Left ventricle myocardium inferior (tissue), 1 donor: ENCODE measurements at regions not wholly inside any gene's neighbourhood (a gene's known extent, or its start where the extent isn't known, plus 50 kb on each side); places are given as distances from the start of the nearest gene placed in this dataset.

Source experiments
- DNase-seq: peaks from one replicate; pipeline ENCODE4 v3.0.0-alpha.2; 2020
- H3K27ac ChIP-seq: fragments of 200-600 bp; replicated peaks from 2 replicates; pipeline ENCODE4 v1.8.0; 2021
- H3K27me3 ChIP-seq: fragments of 200-600 bp; 2 replicates; pipeline ENCODE4 v1.8.0; 2021; ENCODE audit warnings: low read depth
- H3K36me3 ChIP-seq: fragments of 200-600 bp; 2 replicates; pipeline ENCODE4 v1.8.0; 2021
- H3K4me1 ChIP-seq: fragments of 200-600 bp; 2 replicates; pipeline ENCODE4 v1.8.0; 2021
- H3K4me3 ChIP-seq: fragments of 200-600 bp; 2 replicates; pipeline ENCODE4 v1.8.0; 2021; ENCODE audit warnings: mild to moderate bottlenecking, moderate library complexity
- H3K9me3 ChIP-seq: fragments of 200-600 bp; replicated peaks from 2 replicates; pipeline ENCODE4 v1.8.0; 2021
- intact Hi-C: fragments of 100-400 bp; cut with micrococcal nuclease; formaldehyde crosslinking; loops from one replicate; pipeline ENCODE4 v1.11.0; 2022
- TF ChIP-seq, protein P1 (sequence below): fragments of 200-600 bp; IDR thresholded peaks from 2 replicates; pipeline ENCODE4 v1.8.0; 2021; ENCODE audit warnings: antibody characterized with exemption, mild to moderate bottlenecking, borderline replicate concordance
- donor health status: DM: no; HTN: yes; CAD: no; lungs with severe emphysema.

GRCh38 chr22:47602732-47603131 lies 840.3 kb downstream of the TBC1D22A start:
- H3K27ac ChIP-seq, result no peak overlapping the region
- no peaks in the 10 kb centered on the region for H3K9me3 ChIP-seq
- TF ChIP-seq, protein P1, sequence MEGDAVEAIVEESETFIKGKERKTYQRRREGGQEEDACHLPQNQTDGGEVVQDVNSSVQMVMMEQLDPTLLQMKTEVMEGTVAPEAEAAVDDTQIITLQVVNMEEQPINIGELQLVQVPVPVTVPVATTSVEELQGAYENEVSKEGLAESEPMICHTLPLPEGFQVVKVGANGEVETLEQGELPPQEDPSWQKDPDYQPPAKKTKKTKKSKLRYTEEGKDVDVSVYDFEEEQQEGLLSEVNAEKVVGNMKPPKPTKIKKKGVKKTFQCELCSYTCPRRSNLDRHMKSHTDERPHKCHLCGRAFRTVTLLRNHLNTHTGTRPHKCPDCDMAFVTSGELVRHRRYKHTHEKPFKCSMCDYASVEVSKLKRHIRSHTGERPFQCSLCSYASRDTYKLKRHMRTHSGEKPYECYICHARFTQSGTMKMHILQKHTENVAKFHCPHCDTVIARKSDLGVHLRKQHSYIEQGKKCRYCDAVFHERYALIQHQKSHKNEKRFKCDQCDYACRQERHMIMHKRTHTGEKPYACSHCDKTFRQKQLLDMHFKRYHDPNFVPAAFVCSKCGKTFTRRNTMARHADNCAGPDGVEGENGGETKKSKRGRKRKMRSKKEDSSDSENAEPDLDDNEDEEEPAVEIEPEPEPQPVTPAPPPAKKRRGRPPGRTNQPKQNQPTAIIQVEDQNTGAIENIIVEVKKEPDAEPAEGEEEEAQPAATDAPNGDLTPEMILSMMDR, result no peak
- no peak overlapping the region for H3K4me3 ChIP-seq
- peaks cover 67% of the 10 kb centered on the region for H3K27me3 ChIP-seq
- no peak for DNase-seq
- H3K36me3 ChIP-seq, result no peaks in the 10 kb centered on the region
- intact Hi-C loops, result no loop called here
- no peaks in the 10 kb centered on the region for H3K4me1 ChIP-seq

- peaks cover 67% of the 10 kb centered on the region for H3K27me3 ChIP-seq
- no peaks in the 10 kb centered on the region for H3K36me3 ChIP-seq
- H3K9me3 ChIP-seq, result no peaks in the 10 kb centered on the region
- no peaks in the 10 kb centered on the region for H3K4me1 ChIP-seq
- DNase-seq, result no peak
- H3K4me3 ChIP-seq, result no peak overlapping the region
- intact Hi-C loops, result no loop called here
- TF ChIP-seq, protein P1, result no peak
- H3K27ac ChIP-seq, result no peak overlapping the region
Observed at GRCh38 chr22:47601666-47602065, 839.2 kb downstream of the TBC1D22A start.

GRCh38 chr22:47600791-47601625 lies 838.6 kb downstream of the TBC1D22A start:
- Histone ChIP-seq H3K4me1 (no peaks in the 10 kb centered on the region), H3K4me3 (no peak overlapping the region), H3K9me3 (no peaks in the 10 kb centered on the region), H3K27me3 (peaks cover 67% of the 10 kb centered on the region), H3K36me3 (no peaks in the 10 kb centered on the region), H3K27ac (no peak overlapping the region)
- TF ChIP-seq, protein P1, result no peak
- DNase-seq, result no peak
- intact Hi-C loops, result no loop called here

DNA sequence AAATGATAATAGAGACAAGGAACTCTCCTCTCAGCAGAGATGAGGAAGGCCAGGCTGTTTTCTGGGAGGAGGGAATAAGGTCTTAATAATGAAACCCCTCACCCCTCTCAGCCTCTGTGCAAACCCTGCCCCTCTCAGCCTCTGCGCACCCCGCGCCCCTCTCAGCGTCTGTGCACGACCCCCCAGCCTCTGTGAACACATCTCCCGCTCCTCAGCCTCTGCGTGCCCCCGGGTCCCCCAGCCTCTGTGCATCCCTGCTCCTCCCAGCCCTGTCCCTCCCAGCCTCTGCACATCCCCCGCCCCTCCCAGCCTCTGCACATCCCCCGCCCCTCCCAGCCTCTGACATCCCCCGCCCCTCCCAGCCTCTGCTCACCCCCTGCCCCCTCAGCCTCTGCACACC lies 837.8 kb downstream of the TBC1D22A start:
- Histone ChIP-seq H3K9me3 (peaks cover 2% of the 10 kb centered on the region), H3K27ac (no peak overlapping the region), H3K4me3 (no peak overlapping the region), H3K27me3 (peaks cover 63% of the 10 kb centered on the region), H3K36me3 (no peaks in the 10 kb centered on the region), H3K4me1 (no peaks in the 10 kb centered on the region)
- TF ChIP-seq, protein P1, result no peak
- intact Hi-C loops, result no loop called here
- DNase-seq, result no peak

GRCh38 chr22:47599753-47600152 lies 837.3 kb downstream of the TBC1D22A start:
- peaks cover 7% of the 10 kb centered on the region for H3K9me3 ChIP-seq
- H3K27me3 ChIP-seq, result peaks cover 64% of the 10 kb centered on the region
- H3K4me3 ChIP-seq, result no peak overlapping the region
- H3K4me1 ChIP-seq, result no peaks in the 10 kb centered on the region
- no peak overlapping the region for H3K27ac ChIP-seq
- no peak for DNase-seq
- no peaks in the 10 kb centered on the region for H3K36me3 ChIP-seq
- TF ChIP-seq, protein P1, result no peak
- intact Hi-C loops, result no loop called here
